ENCODE measurements at regions not wholly inside any gene's neighbourhood (a gene's known extent, or its start where the extent isn't known, plus 50 kb on each side); places are given as distances from the start of the nearest gene placed in this dataset.

GRCh38 chr14:101133068-101133467 lies 229.5 kb upstream of the RTL1 start:
- TF ChIP-seq MAX (IDR thresholded peaks at IDR 0.05; ENCODE audit: insufficient read depth, insufficient read length) (no peak), CTCF (IDR thresholded peaks at IDR 0.05; ENCODE audit: extremely low read depth in 1 of 2, insufficient read depth in 1 of 2, low read depth in 1 of 2, low read length in 2 of 2) (no peak)

Data from endothelial cell of umbilical vein (primary cell).